GM12865 (cell line): ENCODE measurements at regions not wholly inside any gene's neighbourhood (a gene's known extent, or its start where the extent isn't known, plus 50 kb on each side); places are given as distances from the start of the nearest gene placed in this dataset.

ENCODE experiments used
- DNase-seq: peaks from one replicate; pipeline ENCODE4 v3.0.0; 2010; ENCODE audit warnings: low read depth
- H3K4me3 ChIP-seq: 2 replicates; pipeline ENCODE4 v1.5.1; 2011; ENCODE audit warnings: mild to moderate bottlenecking, low read depth, low read length, control low read depth
- TF ChIP-seq, protein P1 (sequence below): IDR thresholded peaks from 2 replicates; pipeline ENCODE4 v1.5.1; 2011; ENCODE audit warnings: low read length, control low read depth, low read depth, inconsistent platforms; ENCODE audit not compliant: insufficient read depth; ENCODE audit errors: missing control alignments

DNA sequence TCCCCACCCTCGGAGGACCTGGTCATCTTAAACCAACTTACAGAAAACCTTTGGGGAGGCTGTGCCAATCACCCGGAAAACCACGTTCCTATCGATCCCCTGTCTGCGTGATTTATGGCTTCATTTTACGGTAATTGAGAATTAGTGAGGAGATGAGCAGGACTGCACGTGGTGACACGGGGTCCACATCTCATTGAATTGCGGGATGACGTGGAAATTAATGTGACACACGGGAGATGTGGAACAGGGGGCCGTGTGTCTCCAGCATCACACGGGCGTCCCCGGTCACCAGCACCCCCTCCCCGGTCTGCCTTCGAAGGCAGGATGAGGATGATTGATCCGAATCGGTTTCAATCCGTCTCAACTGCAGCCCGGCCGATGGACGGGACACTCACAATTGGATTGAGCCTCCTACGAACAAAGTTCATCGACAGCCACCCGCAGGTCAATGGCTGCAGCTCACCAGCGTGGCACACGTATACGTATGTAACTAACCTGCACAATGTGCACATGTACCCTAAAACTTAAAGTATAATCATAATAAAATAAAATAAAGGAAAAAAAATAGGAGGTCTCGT is 160.3 kb downstream of the SHOX start:
- H3K4me3 ChIP-seq, result no peak overlapping the region
- TF ChIP-seq, protein P1, sequence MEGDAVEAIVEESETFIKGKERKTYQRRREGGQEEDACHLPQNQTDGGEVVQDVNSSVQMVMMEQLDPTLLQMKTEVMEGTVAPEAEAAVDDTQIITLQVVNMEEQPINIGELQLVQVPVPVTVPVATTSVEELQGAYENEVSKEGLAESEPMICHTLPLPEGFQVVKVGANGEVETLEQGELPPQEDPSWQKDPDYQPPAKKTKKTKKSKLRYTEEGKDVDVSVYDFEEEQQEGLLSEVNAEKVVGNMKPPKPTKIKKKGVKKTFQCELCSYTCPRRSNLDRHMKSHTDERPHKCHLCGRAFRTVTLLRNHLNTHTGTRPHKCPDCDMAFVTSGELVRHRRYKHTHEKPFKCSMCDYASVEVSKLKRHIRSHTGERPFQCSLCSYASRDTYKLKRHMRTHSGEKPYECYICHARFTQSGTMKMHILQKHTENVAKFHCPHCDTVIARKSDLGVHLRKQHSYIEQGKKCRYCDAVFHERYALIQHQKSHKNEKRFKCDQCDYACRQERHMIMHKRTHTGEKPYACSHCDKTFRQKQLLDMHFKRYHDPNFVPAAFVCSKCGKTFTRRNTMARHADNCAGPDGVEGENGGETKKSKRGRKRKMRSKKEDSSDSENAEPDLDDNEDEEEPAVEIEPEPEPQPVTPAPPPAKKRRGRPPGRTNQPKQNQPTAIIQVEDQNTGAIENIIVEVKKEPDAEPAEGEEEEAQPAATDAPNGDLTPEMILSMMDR, result no peak
- DNase-seq, result no peak

DNA sequence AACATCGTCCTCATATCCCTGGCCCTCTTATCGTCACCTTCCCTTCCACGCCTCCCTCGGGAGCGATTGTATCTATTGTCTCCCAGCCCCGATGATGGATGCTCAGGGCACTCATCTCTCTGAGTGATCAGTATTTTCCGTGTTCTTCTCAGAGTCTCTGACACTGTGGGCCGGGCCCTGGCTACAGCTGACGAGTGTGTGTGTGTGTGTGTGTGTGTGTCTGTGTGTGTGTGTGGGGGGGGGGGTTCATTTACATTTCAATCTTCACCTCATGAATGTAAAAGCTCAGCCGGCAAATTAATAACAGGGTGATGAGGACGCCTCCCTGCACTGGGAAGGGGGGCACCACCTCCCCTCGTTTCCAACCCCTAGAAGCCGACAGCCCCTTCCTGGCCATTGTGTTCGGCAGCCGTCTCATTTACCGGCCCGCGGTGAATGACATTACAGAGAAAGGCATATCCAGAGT is 159.5 kb downstream of the SHOX start:
- TF ChIP-seq, protein P1, result no peak
- no peak overlapping the region for H3K4me3 ChIP-seq
- no peak for DNase-seq

GRCh38 chrX:789096-789495 is 158.5 kb downstream of the SHOX start:
- no peak for DNase-seq
- TF ChIP-seq, protein P1, result no peak
- H3K4me3 ChIP-seq, result no peak overlapping the region

DNA sequence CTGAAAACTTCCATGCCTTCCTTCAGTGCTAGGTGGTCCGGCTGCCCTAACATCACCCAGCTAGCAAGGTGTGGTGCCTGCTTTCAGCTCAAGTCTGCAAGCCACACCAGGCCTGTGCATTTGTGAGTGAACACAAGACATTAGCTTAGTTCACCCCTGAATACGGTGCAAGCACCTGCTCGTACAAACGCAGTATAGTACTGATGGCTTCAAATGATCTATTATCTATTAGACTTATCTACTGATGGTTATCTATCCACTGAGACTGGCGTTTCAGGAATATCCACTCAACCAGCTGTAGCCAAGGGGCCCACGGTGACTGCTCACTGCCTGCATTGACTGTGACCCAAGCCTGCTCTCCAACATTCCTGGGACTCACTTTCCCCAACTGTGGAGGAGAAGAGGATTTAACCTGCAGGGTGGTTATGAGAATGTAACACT is 155.9 kb downstream of the SHOX start:
- TF ChIP-seq, protein P1, result no peak
- DNase-seq, result no peak
- H3K4me3 ChIP-seq, result no peak overlapping the region

GRCh38 chrX:784829-785228 is 154.2 kb downstream of the SHOX start:
- no peak for DNase-seq
- no peak overlapping the region for H3K4me3 ChIP-seq
- TF ChIP-seq, protein P1, result no peak

- TF ChIP-seq, protein P1, result no peak
- no peak for DNase-seq
- no peak overlapping the region for H3K4me3 ChIP-seq
Observed at GRCh38 chrX:781224-782204, 150.9 kb downstream of the SHOX start.
